A549 (cell line): ENCODE measurements at regions not wholly inside any gene's neighbourhood (a gene's known extent, or its start where the extent isn't known, plus 50 kb on each side); places are given as distances from the start of the nearest gene placed in this dataset.

Experiments
- ATAC-seq, 2 experiments: fragments of 200-7000 bp in 1 of 2; fragments of >200 bp in 1 of 2; cut with Nextera tagmentation in 1 of 2; cut with Tn5 transposase in 1 of 2; 3 replicates each; pipeline versions ENCODE4 v1.8.0 to v1.9.1; 2018 to 2020; ENCODE audit warnings: mild to moderate bottlenecking in 1 of 2, moderate library complexity in 1 of 2
- CTCF ChIA-PET: fragments of 300-600 bp; sonication (Branson Sonifier 250); formaldehyde crosslinking; extraction: SDS; loops from one replicate; lab custom pipeline; 2021; ENCODE audit warnings: antibody characterized with exemption, inconsistent platforms; lab: Yijun Ruan, JAX
- POLR2A ChIA-PET: fragments of 350-600 bp; formaldehyde crosslinking; extraction: SDS; loops from one replicate; lab custom pipeline; 2021; ENCODE audit warnings: antibody characterized with exemption, inconsistent platforms; lab: Yijun Ruan, JAX
- DNase-seq, 2 experiments: peaks; one replicate each; pipeline versions ENCODE4 v3.0.0 to v3.0.0-alpha.2; 2011 to 2016; ENCODE audit warnings: low read depth in 1 of 2, low spot score in 1 of 2
- FAIRE-seq: peaks from 2 replicates; lab custom pipeline; 2011; peaks lifted over from hg19 to GRCh38; lab: Jason Lieb, UNC
- H3K27ac ChIP-seq, 2 experiments: fragments of >200 bp; sonication (Bioruptor Twin); formaldehyde crosslinking; 3 replicates each; pipeline ENCODE4 v1.5.1; 2016 to 2017
- H3K4me1 ChIP-seq: fragments of >200 bp; sonication (Bioruptor Twin); formaldehyde crosslinking; 3 replicates; pipeline ENCODE4 v1.6.1; 2016
- H3K4me2 ChIP-seq: fragments of >200 bp; sonication (Bioruptor Twin); formaldehyde crosslinking; 3 replicates; pipeline ENCODE4 v1.6.1; 2016
- H3K4me3 ChIP-seq: fragments of >200 bp; sonication (Bioruptor Twin); formaldehyde crosslinking; 3 replicates; pipeline ENCODE4 v1.5.1; 2016
- H3K9me3 ChIP-seq: fragments of >200 bp; sonication (Bioruptor Twin); formaldehyde crosslinking; 3 replicates; pipeline ENCODE4 v1.6.1; 2016
- BHLHE40 ChIP-seq: IDR thresholded peaks from 2 replicates; pipeline ENCODE4 v1.6.1; 2012; ENCODE audit warnings: low read depth, low read length, inconsistent platforms
- CEBPB ChIP-seq, 2 experiments: fragments of >200 bp in 1 of 2; sonication (Bioruptor Twin) in 1 of 2; formaldehyde crosslinking in 1 of 2; IDR thresholded peaks; 2 replicates each; pipeline ENCODE4 v1.6.1; 2012 to 2016
- EHF ChIP-seq: fragments of 250-450 bp; sonication (Bioruptor Pico); IDR thresholded peaks from 2 replicates; pipeline ENCODE4 v1.5.0; 2020; ENCODE audit warnings: mild to moderate bottlenecking
- FOXS1 ChIP-seq: fragments of 250-450 bp; sonication (Bioruptor Pico); IDR thresholded peaks from 2 replicates; pipeline ENCODE4 v1.5.0; 2020; ENCODE audit warnings: mild to moderate bottlenecking, moderate library complexity
- GATA3 ChIP-seq: IDR thresholded peaks from 2 replicates; pipeline ENCODE4 v1.6.1; 2012; ENCODE audit warnings: borderline replicate concordance
- HES2 ChIP-seq: fragments of >200 bp; sonication (Bioruptor Twin); formaldehyde crosslinking; IDR thresholded peaks from 2 replicates; pipeline ENCODE4 v1.6.1; 2016
- KDM1A ChIP-seq: fragments of 200-600 bp; sonication (generic); IDR thresholded peaks from 2 replicates; pipeline ENCODE4 v1.6.1; 2016; ENCODE audit warnings: low read depth, mild to moderate bottlenecking
- MAZ ChIP-seq: fragments of 150-350 bp; IDR thresholded peaks from 2 replicates; pipeline ENCODE4 v1.6.1; 2014; ENCODE audit warnings: antibody characterized with exemption, low read depth, low read length, borderline replicate concordance
- NFE2L2 ChIP-seq: fragments of 150-350 bp; conservative IDR thresholded peaks from 2 replicates; pipeline ENCODE4 v1.6.1; 2014; ENCODE audit warnings: low read length
- NPAS2 ChIP-seq: fragments of 250-450 bp; sonication (Bioruptor Pico); IDR thresholded peaks from 2 replicates; pipeline ENCODE4 v1.8.0; 2022; ENCODE audit warnings: mild to moderate bottlenecking, moderate library complexity, borderline replicate concordance
- POLR2AphosphoS2 ChIP-seq: conservative IDR thresholded peaks from 2 replicates; pipeline ENCODE4 v1.6.1; 2012; ENCODE audit warnings: low read length, improper control_type of control experiment, inconsistent platforms
- RARB ChIP-seq: fragments of 250-450 bp; sonication (Bioruptor Pico); IDR thresholded peaks from 2 replicates; pipeline ENCODE4 v1.8.0; 2021; ENCODE audit warnings: mild to moderate bottlenecking, moderate library complexity
- RCOR1 ChIP-seq: fragments of 150-350 bp; IDR thresholded peaks from 2 replicates; pipeline ENCODE4 v1.6.1; 2014; ENCODE audit warnings: antibody characterized with exemption, low read length, low read depth
- RFX5 ChIP-seq: fragments of 450-650 bp; IDR thresholded peaks from 2 replicates; pipeline ENCODE4 v1.7.1; 2014; ENCODE audit warnings: antibody characterized with exemption, mild to moderate bottlenecking, moderate library complexity
- RNF2 ChIP-seq: fragments of 200-600 bp; sonication (generic); IDR thresholded peaks from 2 replicates; pipeline ENCODE4 v1.6.1; 2016; ENCODE audit warnings: low read depth, mild to moderate bottlenecking, antibody characterized with exemption, moderate library complexity, borderline replicate concordance
- TFCP2L1 ChIP-seq: fragments of 250-450 bp; sonication (Bioruptor Pico); IDR thresholded peaks from 2 replicates; pipeline ENCODE4 v1.5.0; 2021; ENCODE audit warnings: mild to moderate bottlenecking
- TP53 ChIP-seq: fragments of 250-450 bp; sonication (Bioruptor Pico); IDR thresholded peaks from 2 replicates; pipeline ENCODE4 v1.5.0; 2021; ENCODE audit warnings: mild to moderate bottlenecking, moderate library complexity
- USF2 ChIP-seq: fragments of 450-650 bp; IDR thresholded peaks from 2 replicates; pipeline ENCODE4 v1.6.1; 2014; ENCODE audit warnings: antibody characterized with exemption
- ZFP36 ChIP-seq: fragments of 450-650 bp; IDR thresholded peaks from 2 replicates; pipeline ENCODE4 v1.6.1; 2014; ENCODE audit warnings: borderline replicate concordance; ENCODE audit not compliant: partially characterized antibody
- ZNF302 ChIP-seq: fragments of 250-450 bp; sonication (Bioruptor Pico); IDR thresholded peaks from 2 replicates; pipeline ENCODE4 v1.9.0; 2021; ENCODE audit warnings: inconsistent platforms, mild to moderate bottlenecking, moderate library complexity
- ZSCAN20 ChIP-seq: fragments of 250-450 bp; sonication (Bioruptor Pico); IDR thresholded peaks from 2 replicates; pipeline ENCODE4 v1.8.0; 2022; ENCODE audit warnings: mild to moderate bottlenecking, moderate library complexity
- WGBS: methylation state at CpG from one replicate; pipeline ENCODE4 v1.1.6; 2017; ENCODE audit errors: missing lambda C conversion rate; 5-methylcytosine and 5-hydroxymethylcytosine counted together
- TF ChIP-seq, protein P1 (sequence below): fragments of 250-450 bp; sonication (Bioruptor Pico); IDR thresholded peaks from 2 replicates; pipeline ENCODE4 v1.5.0; 2020; ENCODE audit warnings: low read depth, mild to moderate bottlenecking, moderate library complexity
- TF ChIP-seq, protein P2 (sequence below): fragments of 200-600 bp; sonication (generic); IDR thresholded peaks from 2 replicates; pipeline ENCODE4 v1.6.1; 2016; ENCODE audit warnings: antibody characterized with exemption, mild to moderate bottlenecking, moderate library complexity
- TF ChIP-seq, protein P3 (sequence below): IDR thresholded peaks from 2 replicates; pipeline ENCODE4 v1.6.1; 2012

DNA sequence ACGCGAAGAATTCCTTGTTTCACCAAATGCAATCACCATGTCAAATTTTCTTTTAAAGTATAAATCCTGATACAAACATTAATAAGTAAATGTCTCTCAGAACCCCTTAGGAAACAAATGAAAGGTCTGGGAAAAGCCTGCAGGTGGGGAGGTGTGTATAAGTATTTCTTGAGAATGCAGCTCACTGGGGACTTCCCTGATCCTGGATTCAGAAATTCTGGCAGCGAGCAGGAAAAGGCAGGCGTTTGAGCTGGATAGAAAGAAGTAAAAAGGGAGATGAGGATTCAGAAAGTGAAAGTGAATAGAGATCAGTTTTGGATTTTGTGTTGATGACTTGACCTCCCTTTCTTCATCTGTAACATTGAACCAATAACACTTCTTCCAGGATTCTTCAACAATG lies 68.3 kb upstream of the CTSC start:
- FAIRE-seq (no peak), ATAC-seq (no peak), DNase-seq (no peak)
- no peak overlapping the region for H3K4me2 ChIP-seq
- H3K27ac ChIP-seq: no peak overlapping the region
- 84% methylated on average over 4 of the region's 4 CpGs for WGBS
- POLR2A ChIA-PET: no interaction called here
- no peak overlapping the region for H3K4me3 ChIP-seq
- TF ChIP-seq RNF2 (no peak), TFCP2L1 (CRISPR knock-in tag) (no peak), GATA3 (no peak), KDM1A (no peak), RFX5 (no peak)
- TF ChIP-seq, protein P1, sequence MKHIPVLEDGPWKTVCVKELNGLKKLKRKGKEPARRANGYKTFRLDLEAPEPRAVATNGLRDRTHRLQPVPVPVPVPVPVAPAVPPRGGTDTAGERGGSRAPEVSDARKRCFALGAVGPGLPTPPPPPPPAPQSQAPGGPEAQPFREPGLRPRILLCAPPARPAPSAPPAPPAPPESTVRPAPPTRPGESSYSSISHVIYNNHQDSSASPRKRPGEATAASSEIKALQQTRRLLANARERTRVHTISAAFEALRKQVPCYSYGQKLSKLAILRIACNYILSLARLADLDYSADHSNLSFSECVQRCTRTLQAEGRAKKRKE (CRISPR knock-in tag): no peak
- CTCF ChIA-PET: no interaction called here
- H3K9me3 ChIP-seq: no peaks in the 10 kb centered on the region
- H3K4me1 ChIP-seq: peaks cover 17% of the 10 kb centered on the region

- H3K27ac ChIP-seq: no peak overlapping the region
- H3K4me2 ChIP-seq: no peak overlapping the region
- peaks cover 17% of the 10 kb centered on the region for H3K4me1 ChIP-seq
- TF ChIP-seq EHF (CRISPR knock-in tag) (no peak), POLR2AphosphoS2 (no peak), BHLHE40 (no peak), ZSCAN20 (CRISPR knock-in tag) (no peak)
- FAIRE-seq: no peak
- no peaks in the 10 kb centered on the region for H3K9me3 ChIP-seq
- ATAC-seq: no peak
- ChIA-PET CTCF (no interaction called here), POLR2A (no interaction called here)
- no peak for DNase-seq
- H3K4me3 ChIP-seq: no peak overlapping the region
- WGBS: 91% methylated on average over 1 of the region's 1 CpG
These were observed 67.6 kb upstream of the CTSC start for GRCh38 chr11:88404932-88405710.

DNA sequence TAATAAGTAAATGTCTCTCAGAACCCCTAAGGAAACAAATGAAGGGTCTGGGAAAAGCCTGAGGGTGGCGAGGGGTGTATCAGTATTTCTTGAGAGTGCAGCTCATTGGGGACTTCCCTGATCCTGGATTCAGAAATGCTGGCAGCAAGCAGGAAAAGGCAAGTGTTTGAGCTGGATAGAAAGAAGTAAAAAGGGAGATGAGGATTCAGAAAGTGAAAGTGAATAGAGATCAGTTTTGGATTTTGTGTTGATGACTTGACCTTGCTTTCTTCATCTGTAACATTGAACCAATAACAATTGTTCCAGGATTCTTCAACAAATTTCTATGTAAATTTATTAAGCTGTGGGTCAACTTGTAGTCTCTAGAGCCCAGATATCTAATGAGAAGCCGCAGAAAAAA lies 66.9 kb upstream of the CTSC start:
- Histone ChIP-seq H3K27ac (no peak overlapping the region), H3K4me3 (no peak overlapping the region), H3K9me3 (no peaks in the 10 kb centered on the region), H3K4me2 (no peak overlapping the region; the same call in 2 of the 3 replicates), H3K4me1 (peaks cover 19% of the 10 kb centered on the region)
- FAIRE-seq (no peak), DNase-seq (no peak), ATAC-seq (no peak)
- TF ChIP-seq NFE2L2: no peak
- ChIA-PET POLR2A (no interaction called here), CTCF (no interaction called here)
- WGBS: 84% methylated on average over 2 of the region's 2 CpGs

DNA sequence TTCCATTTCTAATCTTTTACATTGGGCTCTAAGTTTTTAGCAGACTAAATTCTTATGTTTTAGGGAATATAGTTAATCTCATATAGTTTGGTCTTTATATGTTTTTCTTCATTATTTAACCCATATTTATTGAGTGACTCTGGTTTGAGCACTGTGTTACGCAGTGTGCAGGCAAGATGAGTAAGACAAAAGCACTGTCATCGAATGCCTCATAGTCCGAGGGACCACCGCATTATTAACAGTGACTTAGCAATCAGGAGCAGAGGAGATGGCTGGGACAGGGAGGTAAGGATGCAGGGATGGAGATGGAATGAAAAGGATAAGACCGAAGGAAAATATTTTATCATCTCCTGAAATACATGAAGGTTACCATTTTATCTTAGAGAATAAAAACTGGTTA lies 65.2 kb upstream of the CTSC start:
- FAIRE-seq (no peak), ATAC-seq (peak; percentile 18 to 49; a peak in 3 of 6 replicates), DNase-seq (peak in 1 of 2 experiments; percentile 11)
- ChIA-PET CTCF (no interaction called here), POLR2A (interaction anchor here (1.2 kb wide), 1 partner anchor 64 kb away, joined by 3 read pairs; no protein-coding TSS in a partner anchor)
- H3K4me3 ChIP-seq: no peak overlapping the region
- H3K4me1 ChIP-seq: peaks cover 35% of the 10 kb centered on the region
- WGBS: 43% methylated on average over 5 of the region's 5 CpGs
- H3K4me2 ChIP-seq: peak overlapping the region; percentile 62
- no peaks in the 10 kb centered on the region for H3K9me3 ChIP-seq
- H3K27ac ChIP-seq: peak overlapping the region; percentile 53 to 61; a peak in 5 of 6 replicates
- TF ChIP-seq MAZ: no peak
- no peak for TF ChIP-seq HES2
- TF ChIP-seq NPAS2: no peak
- no peak for TF ChIP-seq BHLHE40
- TF ChIP-seq RARB (CRISPR knock-in tag): no peak
- TF ChIP-seq TP53: no peak
- no peak for TF ChIP-seq RCOR1
- no peak for TF ChIP-seq RNF2
- TF ChIP-seq, protein P2, sequence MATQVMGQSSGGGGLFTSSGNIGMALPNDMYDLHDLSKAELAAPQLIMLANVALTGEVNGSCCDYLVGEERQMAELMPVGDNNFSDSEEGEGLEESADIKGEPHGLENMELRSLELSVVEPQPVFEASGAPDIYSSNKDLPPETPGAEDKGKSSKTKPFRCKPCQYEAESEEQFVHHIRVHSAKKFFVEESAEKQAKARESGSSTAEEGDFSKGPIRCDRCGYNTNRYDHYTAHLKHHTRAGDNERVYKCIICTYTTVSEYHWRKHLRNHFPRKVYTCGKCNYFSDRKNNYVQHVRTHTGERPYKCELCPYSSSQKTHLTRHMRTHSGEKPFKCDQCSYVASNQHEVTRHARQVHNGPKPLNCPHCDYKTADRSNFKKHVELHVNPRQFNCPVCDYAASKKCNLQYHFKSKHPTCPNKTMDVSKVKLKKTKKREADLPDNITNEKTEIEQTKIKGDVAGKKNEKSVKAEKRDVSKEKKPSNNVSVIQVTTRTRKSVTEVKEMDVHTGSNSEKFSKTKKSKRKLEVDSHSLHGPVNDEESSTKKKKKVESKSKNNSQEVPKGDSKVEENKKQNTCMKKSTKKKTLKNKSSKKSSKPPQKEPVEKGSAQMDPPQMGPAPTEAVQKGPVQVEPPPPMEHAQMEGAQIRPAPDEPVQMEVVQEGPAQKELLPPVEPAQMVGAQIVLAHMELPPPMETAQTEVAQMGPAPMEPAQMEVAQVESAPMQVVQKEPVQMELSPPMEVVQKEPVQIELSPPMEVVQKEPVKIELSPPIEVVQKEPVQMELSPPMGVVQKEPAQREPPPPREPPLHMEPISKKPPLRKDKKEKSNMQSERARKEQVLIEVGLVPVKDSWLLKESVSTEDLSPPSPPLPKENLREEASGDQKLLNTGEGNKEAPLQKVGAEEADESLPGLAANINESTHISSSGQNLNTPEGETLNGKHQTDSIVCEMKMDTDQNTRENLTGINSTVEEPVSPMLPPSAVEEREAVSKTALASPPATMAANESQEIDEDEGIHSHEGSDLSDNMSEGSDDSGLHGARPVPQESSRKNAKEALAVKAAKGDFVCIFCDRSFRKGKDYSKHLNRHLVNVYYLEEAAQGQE: no peak
- TF ChIP-seq ZNF302 (CRISPR knock-in tag): no peak
- TF ChIP-seq CEBPB (IDR thresholded peaks at IDR 0.05): no peak
- no peak for TF ChIP-seq USF2
- TF ChIP-seq RFX5: no peak
- TF ChIP-seq, protein P3, sequence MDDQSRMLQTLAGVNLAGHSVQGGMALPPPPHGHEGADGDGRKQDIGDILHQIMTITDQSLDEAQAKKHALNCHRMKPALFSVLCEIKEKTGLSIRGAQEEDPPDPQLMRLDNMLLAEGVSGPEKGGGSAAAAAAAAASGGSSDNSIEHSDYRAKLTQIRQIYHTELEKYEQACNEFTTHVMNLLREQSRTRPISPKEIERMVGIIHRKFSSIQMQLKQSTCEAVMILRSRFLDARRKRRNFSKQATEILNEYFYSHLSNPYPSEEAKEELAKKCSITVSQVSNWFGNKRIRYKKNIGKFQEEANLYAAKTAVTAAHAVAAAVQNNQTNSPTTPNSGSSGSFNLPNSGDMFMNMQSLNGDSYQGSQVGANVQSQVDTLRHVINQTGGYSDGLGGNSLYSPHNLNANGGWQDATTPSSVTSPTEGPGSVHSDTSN: no peak
- TF ChIP-seq ZFP36: no peak
- TF ChIP-seq FOXS1 (CRISPR knock-in tag): no peak
